ENCODE measurements at regions not wholly inside any gene's neighbourhood (a gene's known extent, or its start where the extent isn't known, plus 50 kb on each side); places are given as distances from the start of the nearest gene placed in this dataset.

DNA sequence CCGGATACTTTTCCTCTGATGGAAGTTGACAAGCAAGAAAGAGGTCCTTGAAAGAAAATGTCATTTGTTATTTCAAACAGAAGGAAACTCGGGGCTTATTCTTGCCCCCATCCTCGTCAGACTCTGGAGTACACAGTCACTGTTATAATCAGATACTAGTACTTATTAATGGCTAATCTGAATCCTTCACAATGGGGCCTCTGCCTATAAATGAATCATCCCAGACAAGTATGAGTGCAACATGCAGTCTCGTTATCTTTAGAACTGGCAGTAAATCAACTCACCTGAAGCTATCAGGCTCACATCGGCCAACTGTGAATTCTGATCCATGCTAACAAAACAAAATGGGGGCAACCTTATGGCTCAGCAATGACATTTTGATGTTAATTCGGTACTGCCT, 216.7 kb downstream of the GRIN2B start:
- no peak overlapping the region for H3K4me3 ChIP-seq (replicated peaks in 1 of 2; ENCODE audit: low read depth in 2 of 2, low read length in 2 of 2)
- DNase-seq (ENCODE audit: low read depth in 2 of 2) = no peak
- TF ChIP-seq, protein P1, sequence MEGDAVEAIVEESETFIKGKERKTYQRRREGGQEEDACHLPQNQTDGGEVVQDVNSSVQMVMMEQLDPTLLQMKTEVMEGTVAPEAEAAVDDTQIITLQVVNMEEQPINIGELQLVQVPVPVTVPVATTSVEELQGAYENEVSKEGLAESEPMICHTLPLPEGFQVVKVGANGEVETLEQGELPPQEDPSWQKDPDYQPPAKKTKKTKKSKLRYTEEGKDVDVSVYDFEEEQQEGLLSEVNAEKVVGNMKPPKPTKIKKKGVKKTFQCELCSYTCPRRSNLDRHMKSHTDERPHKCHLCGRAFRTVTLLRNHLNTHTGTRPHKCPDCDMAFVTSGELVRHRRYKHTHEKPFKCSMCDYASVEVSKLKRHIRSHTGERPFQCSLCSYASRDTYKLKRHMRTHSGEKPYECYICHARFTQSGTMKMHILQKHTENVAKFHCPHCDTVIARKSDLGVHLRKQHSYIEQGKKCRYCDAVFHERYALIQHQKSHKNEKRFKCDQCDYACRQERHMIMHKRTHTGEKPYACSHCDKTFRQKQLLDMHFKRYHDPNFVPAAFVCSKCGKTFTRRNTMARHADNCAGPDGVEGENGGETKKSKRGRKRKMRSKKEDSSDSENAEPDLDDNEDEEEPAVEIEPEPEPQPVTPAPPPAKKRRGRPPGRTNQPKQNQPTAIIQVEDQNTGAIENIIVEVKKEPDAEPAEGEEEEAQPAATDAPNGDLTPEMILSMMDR (IDR thresholded peaks at IDR 0.05; ENCODE audit: low read depth, low read length) = no peak

DNA sequence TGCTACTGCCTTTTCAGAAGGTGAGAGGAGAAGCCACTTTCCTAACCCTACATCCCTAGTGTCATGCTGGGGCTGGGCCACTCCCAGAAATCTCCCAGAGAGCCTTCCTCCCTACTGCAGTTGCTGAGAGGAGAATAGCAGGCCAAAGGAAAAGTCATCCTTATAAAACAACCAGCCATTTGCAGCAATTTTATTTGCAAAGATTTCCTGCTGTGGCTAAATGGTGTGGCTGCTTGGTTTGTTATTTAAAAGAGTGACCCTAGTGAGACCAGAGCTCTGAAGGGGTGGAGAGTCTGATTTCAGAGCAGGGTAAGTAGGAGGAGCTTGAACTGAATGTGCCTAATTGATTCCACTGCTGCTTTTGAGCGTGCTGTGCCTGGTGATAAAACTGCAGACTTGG, 232.0 kb downstream of the GRIN2B start:
- no peak for DNase-seq (ENCODE audit: low read depth in 2 of 2)
- TF ChIP-seq, protein P1 (IDR thresholded peaks at IDR 0.05; ENCODE audit: low read depth, low read length) = no peak
- H3K4me3 ChIP-seq (replicated peaks in 1 of 2; ENCODE audit: low read depth in 2 of 2, low read length in 2 of 2) = no peak overlapping the region

DNA sequence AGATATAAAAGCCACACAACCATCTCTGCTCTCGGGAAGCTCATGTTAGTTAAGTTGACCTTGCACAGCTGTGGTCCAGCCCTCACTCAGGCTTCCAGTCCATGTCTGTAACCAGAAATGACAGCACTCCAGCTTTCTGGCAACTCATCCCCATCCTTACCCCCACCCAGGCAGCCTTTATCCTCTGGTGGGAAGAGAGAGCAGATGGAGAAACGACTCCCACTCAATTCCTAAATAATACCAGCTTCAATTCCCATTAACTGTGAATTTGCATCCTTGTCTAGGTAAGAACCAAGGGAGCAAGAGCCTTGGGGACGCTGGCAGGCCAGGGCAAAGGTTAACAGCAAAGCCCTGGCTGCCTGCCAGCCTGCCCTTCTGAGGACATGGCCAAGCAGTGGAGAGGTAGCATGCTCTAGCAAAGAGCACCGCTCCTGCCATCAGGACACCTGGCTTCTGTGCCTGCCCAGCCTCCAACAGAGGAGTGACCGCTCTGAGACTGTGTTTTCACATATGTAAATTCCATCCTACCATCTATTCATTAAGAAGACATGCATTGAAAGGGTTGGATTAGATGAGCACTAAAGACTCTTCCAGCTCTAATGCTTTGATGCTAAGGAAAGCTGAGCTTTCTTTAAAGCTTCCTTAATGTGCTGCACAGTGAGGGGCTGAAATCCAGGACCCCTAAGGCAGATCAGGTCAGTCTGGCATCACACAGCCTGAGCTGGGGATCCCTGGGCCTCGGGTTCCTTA, 236.1 kb downstream of the GRIN2B start:
- no peak overlapping the region for H3K4me3 ChIP-seq (replicated peaks in 1 of 2; ENCODE audit: low read depth in 2 of 2, low read length in 2 of 2)
- no peak for DNase-seq (ENCODE audit: low read depth in 2 of 2)
- TF ChIP-seq, protein P1 (IDR thresholded peaks at IDR 0.05; ENCODE audit: low read depth, low read length) = no peak

DNA sequence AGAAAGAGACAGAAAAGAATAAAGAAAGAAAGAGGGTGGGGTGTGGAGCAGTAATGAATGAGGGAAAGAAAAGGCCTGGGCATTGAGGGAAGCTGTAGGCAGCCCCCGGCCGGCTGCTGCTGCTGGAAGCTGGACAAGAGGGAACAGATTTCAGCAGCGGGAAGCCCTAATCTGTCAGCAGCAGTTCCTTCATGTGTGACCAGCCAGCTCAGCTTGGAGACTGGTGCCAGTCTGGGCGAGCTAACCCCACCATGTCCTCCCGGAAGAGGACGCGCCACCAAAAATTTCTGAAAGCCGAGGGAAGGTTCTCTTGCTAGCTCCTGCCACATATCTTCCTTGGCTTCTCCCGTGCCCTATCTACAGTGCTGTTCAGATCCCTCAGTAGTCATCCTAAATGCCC, 236.8 kb downstream of the GRIN2B start:
- TF ChIP-seq, protein P1 (IDR thresholded peaks at IDR 0.05; ENCODE audit: low read depth, low read length) = no peak
- DNase-seq (ENCODE audit: low read depth in 2 of 2) = no peak
- no peak overlapping the region for H3K4me3 ChIP-seq (replicated peaks in 1 of 2; ENCODE audit: low read depth in 2 of 2, low read length in 2 of 2)

DNA sequence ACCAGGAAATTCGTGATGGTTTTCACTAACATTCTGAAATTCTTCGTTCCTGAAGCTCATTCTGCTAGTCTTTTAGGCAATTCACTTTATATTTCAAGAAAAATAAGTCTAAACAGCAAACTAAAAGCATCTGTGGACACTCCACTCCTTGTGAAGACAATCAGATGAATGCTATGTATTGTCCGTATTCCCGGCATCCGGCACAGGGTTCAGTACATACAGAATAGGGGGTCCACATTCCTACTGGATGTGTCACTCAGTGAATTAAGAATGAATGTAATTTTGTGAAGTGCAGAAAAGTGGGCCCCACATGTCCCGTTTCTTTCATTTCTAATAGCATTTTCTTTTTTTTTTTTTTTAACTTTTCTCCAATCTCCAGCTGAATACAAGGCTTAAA, 241.3 kb downstream of the GRIN2B start:
- no peak for DNase-seq (ENCODE audit: low read depth in 2 of 2)
- TF ChIP-seq, protein P1 (IDR thresholded peaks at IDR 0.05; ENCODE audit: low read depth, low read length) = no peak
- H3K4me3 ChIP-seq (replicated peaks in 1 of 2; ENCODE audit: low read depth in 2 of 2, low read length in 2 of 2) = no peak overlapping the region

DNA sequence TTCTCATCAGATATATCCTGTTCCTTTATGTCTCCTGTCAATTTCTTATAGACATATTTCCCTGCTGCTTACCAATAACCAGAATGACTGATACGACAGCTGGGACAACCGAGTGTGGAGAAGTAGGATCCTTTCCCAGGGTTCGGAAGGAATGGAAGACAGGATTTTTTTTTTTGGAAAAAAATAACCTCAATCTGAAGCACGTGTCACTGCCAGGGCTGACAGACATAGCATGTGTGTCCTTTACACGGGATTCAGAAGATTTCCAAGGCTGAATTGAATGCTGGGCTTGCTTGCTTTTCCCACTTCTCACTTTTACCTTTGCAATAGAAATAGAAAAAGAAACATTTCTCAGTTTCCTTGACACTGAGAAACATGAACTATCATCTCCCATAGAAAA, 245.7 kb downstream of the GRIN2B start:
- TF ChIP-seq, protein P1 (IDR thresholded peaks at IDR 0.05; ENCODE audit: low read depth, low read length) = no peak
- no peak overlapping the region for H3K4me3 ChIP-seq (replicated peaks in 1 of 2; ENCODE audit: low read depth in 2 of 2, low read length in 2 of 2)
- DNase-seq (ENCODE audit: low read depth in 2 of 2) = no peak

Measured in cardiac fibroblast (primary cell).